H9 (cell line): ENCODE measurements at regions not wholly inside any gene's neighbourhood (a gene's known extent, or its start where the extent isn't known, plus 50 kb on each side); places are given as distances from the start of the nearest gene placed in this dataset.

Source experiments
- DNase-seq: peaks from one replicate; pipeline ENCODE4 v3.0.0-alpha.2; 2017
- H2AFZ ChIP-seq: one replicate; pipeline ENCODE4 v1.6.1; 2013; ENCODE audit warnings: mild to moderate bottlenecking, low read length, control low read depth, moderate library complexity
- H2AK5ac ChIP-seq: 2 replicates; pipeline ENCODE4 v1.6.1; 2013; ENCODE audit warnings: low read length, control low read depth, mixed read lengths; ENCODE audit not compliant: insufficient read length
- H2BK120ac ChIP-seq: one replicate; pipeline ENCODE4 v1.6.1; 2013; ENCODE audit warnings: low read depth, mild to moderate bottlenecking, low read length, control low read depth, inconsistent platforms; ENCODE audit not compliant: poor library complexity, severe bottlenecking
- H2BK12ac ChIP-seq: 2 replicates; pipeline ENCODE4 v1.6.1; 2013; ENCODE audit warnings: low read length, control low read depth, mixed read lengths, low read depth; ENCODE audit not compliant: insufficient read length
- H2BK15ac ChIP-seq: 2 replicates; pipeline ENCODE4 v1.6.1; 2013; ENCODE audit warnings: low read depth, low read length, control low read depth
- H2BK20ac ChIP-seq: one replicate; pipeline ENCODE4 v1.6.1; 2013; ENCODE audit warnings: low read depth, mild to moderate bottlenecking, low read length, control low read depth, inconsistent platforms; ENCODE audit not compliant: poor library complexity, severe bottlenecking
- H2BK5ac ChIP-seq: 2 replicates; pipeline ENCODE4 v1.6.1; 2013; ENCODE audit warnings: low read length, control low read depth, mixed read lengths; ENCODE audit not compliant: insufficient read length
- H3K14ac ChIP-seq: 2 replicates; pipeline ENCODE4 v1.6.1; 2013; ENCODE audit warnings: low read length, control low read depth; ENCODE audit not compliant: insufficient read depth
- H3K18ac ChIP-seq: 2 replicates; pipeline ENCODE4 v1.6.1; 2013; ENCODE audit warnings: low read depth, mild to moderate bottlenecking, mixed read lengths, low read length, control low read depth; ENCODE audit not compliant: insufficient read length
- H3K23ac ChIP-seq: 2 replicates; pipeline ENCODE4 v1.6.1; 2013; ENCODE audit warnings: low read length, control low read depth, mixed read lengths, low read depth; ENCODE audit not compliant: insufficient read length
- H3K23me2 ChIP-seq: 2 replicates; pipeline ENCODE4 v1.6.1; 2013; ENCODE audit warnings: low read depth, mild to moderate bottlenecking, mixed read lengths, low read length, control low read depth; ENCODE audit not compliant: insufficient read length, poor library complexity, severe bottlenecking
- H3K27ac ChIP-seq: 2 replicates; pipeline ENCODE4 v1.5.1; 2013; ENCODE audit warnings: low read length, control low read depth, mixed read lengths, low read depth; ENCODE audit not compliant: insufficient read length
- H3K27me3 ChIP-seq: 2 replicates; pipeline ENCODE4 v1.6.1; 2013; ENCODE audit warnings: low read length, control low read depth, inconsistent platforms; ENCODE audit not compliant: insufficient read depth
- H3K4ac ChIP-seq: 2 replicates; pipeline ENCODE4 v1.6.1; 2013; ENCODE audit warnings: low read depth, mild to moderate bottlenecking, control low read depth, inconsistent platforms, low read length, moderate library complexity
- H3K4me1 ChIP-seq: 2 replicates; pipeline ENCODE4 v1.6.1; 2013; ENCODE audit warnings: low read length, control low read depth, inconsistent platforms; ENCODE audit not compliant: insufficient read depth
- H3K4me2 ChIP-seq: 2 replicates; pipeline ENCODE4 v1.6.1; 2013; ENCODE audit warnings: low read length, control low read depth, mixed read lengths; ENCODE audit not compliant: insufficient read length, insufficient read depth
- H3K56ac ChIP-seq: 2 replicates; pipeline ENCODE4 v1.6.1; 2013; ENCODE audit warnings: low read depth, mild to moderate bottlenecking, mixed read lengths, low read length, control low read depth; ENCODE audit not compliant: insufficient read length
- H3K79me1 ChIP-seq: 2 replicates; pipeline ENCODE4 v1.6.1; 2013; ENCODE audit warnings: low read depth, mild to moderate bottlenecking, moderate library complexity, low read length, control low read depth, inconsistent platforms; ENCODE audit not compliant: insufficient read depth, poor library complexity, severe bottlenecking
- H3K79me2 ChIP-seq: 2 replicates; pipeline ENCODE4 v1.6.1; 2013; ENCODE audit warnings: low read length, control low read depth, inconsistent platforms; ENCODE audit not compliant: insufficient read depth
- H3K9ac ChIP-seq: 2 replicates; pipeline ENCODE4 v1.6.1; 2013; ENCODE audit warnings: low read length, control low read depth, mixed read lengths; ENCODE audit not compliant: insufficient read length; ENCODE audit errors: extremely low read depth
- H3K9me3 ChIP-seq: one replicate; pipeline ENCODE4 v1.6.1; 2013; ENCODE audit warnings: low read depth, low read length, inconsistent platforms; ENCODE audit not compliant: control insufficient read depth
- H3T11ph ChIP-seq: one replicate; pipeline ENCODE4 v1.6.1; 2013; ENCODE audit warnings: mild to moderate bottlenecking, low read length, control low read depth, inconsistent platforms
- H4K20me1 ChIP-seq: one replicate; pipeline ENCODE4 v1.6.1; 2013; ENCODE audit not compliant: control insufficient read depth, insufficient read length, insufficient read depth
- H4K5ac ChIP-seq: 2 replicates; pipeline ENCODE4 v1.6.1; 2013; ENCODE audit warnings: low read depth, mild to moderate bottlenecking, mixed read lengths, low read length, control low read depth; ENCODE audit not compliant: insufficient read length
- H4K8ac ChIP-seq: replicated peaks from 2 replicates; pipeline ENCODE4 v1.6.1; 2013; ENCODE audit warnings: low read length, control low read depth, mixed read lengths, low read depth; ENCODE audit not compliant: insufficient read length
- H4K91ac ChIP-seq: 2 replicates; pipeline ENCODE4 v1.6.1; 2013; ENCODE audit warnings: low read depth, mild to moderate bottlenecking, moderate library complexity, mixed read lengths, low read length, control low read depth; ENCODE audit not compliant: insufficient read length
- H3K27ac Mint-ChIP-seq, 3 experiments: 2 replicates in 2 of 3; 3 replicates in 1 of 3; pipeline ENCODE4 v1.8.0; 2020 to 2021; ENCODE audit warnings: mixed read lengths in 3 of 3, mild to moderate bottlenecking in 1 of 3, moderate library complexity in 1 of 3
- H3K27me3 Mint-ChIP-seq: 2 replicates; pipeline ENCODE4 v1.8.0; 2021; ENCODE audit warnings: low read depth, mild to moderate bottlenecking, moderate library complexity, mixed read lengths
- H3K36me3 Mint-ChIP-seq, 3 experiments: 2 replicates in 2 of 3; 3 replicates in 1 of 3; pipeline ENCODE4 v1.8.0; 2020 to 2021; ENCODE audit warnings: low read depth in 3 of 3, mixed read lengths in 3 of 3; ENCODE audit not compliant: insufficient read depth in 1 of 3
- H3K4me1 Mint-ChIP-seq, 2 experiments: 2 replicates each; pipeline ENCODE4 v1.8.0; 2020; ENCODE audit warnings: mixed read lengths in 2 of 2
- H3K4me3 Mint-ChIP-seq, 2 experiments: 2 replicates in 1 of 2; 3 replicates in 1 of 2; pipeline ENCODE4 v1.8.0; 2020 to 2021; ENCODE audit warnings: mild to moderate bottlenecking in 2 of 2, mixed read lengths in 2 of 2, moderate library complexity in 1 of 2
- H3K9me3 Mint-ChIP-seq, 2 experiments: 2 replicates in 1 of 2; 3 replicates in 1 of 2; pipeline ENCODE4 v1.8.0; 2020; ENCODE audit warnings: mild to moderate bottlenecking in 2 of 2, mixed read lengths in 2 of 2, moderate library complexity in 1 of 2
- WGBS: extraction: QIAGEN DNeasy Blood & Tissue Kit; methylation state at CpG from one replicate; pipeline ENCODE4 v1.1.7; 2013; ENCODE audit warnings: missing lambda C conversion rate, low lambda C conversion rate, mixed read lengths; ENCODE audit not compliant: insufficient read length; ENCODE audit errors: extremely low coverage; 5-methylcytosine and 5-hydroxymethylcytosine counted together
- TF ChIP-seq, protein P1 (sequence below): fragments of 200-600 bp; sonication (generic); conservative IDR thresholded peaks from 3 replicates; pipeline ENCODE4 v1.8.0; 2021; ENCODE audit warnings: antibody characterized with exemption, mild to moderate bottlenecking

DNA sequence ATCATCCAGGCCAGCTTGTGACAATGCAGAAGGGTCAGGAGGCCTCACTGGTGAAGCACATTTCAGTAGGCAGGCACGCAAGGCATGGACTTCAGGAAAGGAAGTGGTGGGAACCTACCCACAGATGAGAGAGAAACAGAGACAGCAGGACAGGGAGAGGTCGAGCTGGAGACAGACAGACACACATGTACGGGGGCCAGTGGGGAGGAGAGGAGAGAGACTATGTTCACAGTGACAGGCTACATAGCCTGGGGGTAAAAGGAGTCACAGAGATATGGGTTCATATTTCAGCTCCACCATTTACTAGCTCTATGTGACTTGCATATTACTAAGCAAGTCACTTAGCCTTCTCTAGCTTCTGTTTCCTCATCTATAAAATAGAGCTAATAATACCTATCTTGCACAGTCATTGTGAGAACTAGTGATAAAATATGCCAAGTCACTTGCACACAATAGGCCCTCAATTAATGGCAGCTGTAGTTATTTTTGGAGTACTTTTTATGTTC is 91.1 kb upstream of the FUT8 start:
- no peak overlapping the region for H3K4me3 Mint-ChIP-seq
- no peaks in the 10 kb centered on the region for H3K27me3 ChIP-seq
- no peak overlapping the region for H3K27ac Mint-ChIP-seq

More for the DNA sequence above, 91.1 kb upstream of the FUT8 start:
- Histone ChIP-seq H3K4me2 (no peak overlapping the region), H3K56ac (no peak overlapping the region), H3K79me1 (no peaks in the 10 kb centered on the region), H2AK5ac (no peak overlapping the region), H2BK5ac (no peak overlapping the region), H4K8ac (no peak overlapping the region), H3K9ac (no peak overlapping the region), H3T11ph (no peak overlapping the region), H2BK12ac (no peak overlapping the region), H3K4me1 (no peaks in the 10 kb centered on the region), H3K14ac (no peak overlapping the region), H3K9me3 (no peaks in the 10 kb centered on the region), H2BK120ac (no peak overlapping the region), H3K18ac (no peak overlapping the region), H2BK15ac (no peak overlapping the region), H3K23me2 (no peaks in the 10 kb centered on the region), H4K5ac (no peak overlapping the region), H2BK20ac (no peak overlapping the region), H3K23ac (no peak overlapping the region), H3K79me2 (no peaks in the 10 kb centered on the region), H4K20me1 (no peaks in the 10 kb centered on the region), H4K91ac (no peak overlapping the region), H3K4ac (no peak overlapping the region), H2AFZ (no peak overlapping the region), H3K27ac (no peak overlapping the region)
- no CpG with 5 or more reads among the region's 3 CpGs for WGBS
- H3K4me1 Mint-ChIP-seq, result peaks cover 4 to 5% of the 10 kb centered on the region in 2 experiments
- DNase-seq, result no peak
- TF ChIP-seq, protein P1, sequence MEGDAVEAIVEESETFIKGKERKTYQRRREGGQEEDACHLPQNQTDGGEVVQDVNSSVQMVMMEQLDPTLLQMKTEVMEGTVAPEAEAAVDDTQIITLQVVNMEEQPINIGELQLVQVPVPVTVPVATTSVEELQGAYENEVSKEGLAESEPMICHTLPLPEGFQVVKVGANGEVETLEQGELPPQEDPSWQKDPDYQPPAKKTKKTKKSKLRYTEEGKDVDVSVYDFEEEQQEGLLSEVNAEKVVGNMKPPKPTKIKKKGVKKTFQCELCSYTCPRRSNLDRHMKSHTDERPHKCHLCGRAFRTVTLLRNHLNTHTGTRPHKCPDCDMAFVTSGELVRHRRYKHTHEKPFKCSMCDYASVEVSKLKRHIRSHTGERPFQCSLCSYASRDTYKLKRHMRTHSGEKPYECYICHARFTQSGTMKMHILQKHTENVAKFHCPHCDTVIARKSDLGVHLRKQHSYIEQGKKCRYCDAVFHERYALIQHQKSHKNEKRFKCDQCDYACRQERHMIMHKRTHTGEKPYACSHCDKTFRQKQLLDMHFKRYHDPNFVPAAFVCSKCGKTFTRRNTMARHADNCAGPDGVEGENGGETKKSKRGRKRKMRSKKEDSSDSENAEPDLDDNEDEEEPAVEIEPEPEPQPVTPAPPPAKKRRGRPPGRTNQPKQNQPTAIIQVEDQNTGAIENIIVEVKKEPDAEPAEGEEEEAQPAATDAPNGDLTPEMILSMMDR, result no peak
- H3K36me3 Mint-ChIP-seq, result no peaks in the 10 kb centered on the region; a peak in 1 of 7 replicates
- H3K9me3 Mint-ChIP-seq, result peaks cover 0 to 4% of the 10 kb centered on the region in 2 experiments; a peak in 1 of 5 replicates
- H3K27me3 Mint-ChIP-seq, result peaks cover 26% of the 10 kb centered on the region
